Ovary (tissue), 7 donors: ENCODE measurements at regions not wholly inside any gene's neighbourhood (a gene's known extent, or its start where the extent isn't known, plus 50 kb on each side); places are given as distances from the start of the nearest gene placed in this dataset.

Source experiments
- DNase-seq, 5 donors: peaks; one replicate each; pipeline ENCODE4 v3.0.0-alpha.2; 2019 to 2020
- H3K27ac ChIP-seq, 2 donors: fragments of 200-600 bp; one replicate each; pipeline versions ENCODE4 v1.5.1 to v1.8.0; 2019 to 2022
- H3K27me3 ChIP-seq: fragments of 200-600 bp; one replicate; pipeline ENCODE4 v1.8.0; 2022
- H3K36me3 ChIP-seq: fragments of 200-600 bp; sonication (generic); one replicate; pipeline ENCODE4 v1.5.1; 2019
- H3K4me1 ChIP-seq: one replicate; pipeline ENCODE4 v1.8.1; 2013; ENCODE audit warnings: mild to moderate bottlenecking, moderate library complexity; ENCODE audit not compliant: insufficient read depth
- H3K4me3 ChIP-seq: fragments of 200-600 bp; sonication (generic); one replicate; pipeline ENCODE4 v1.5.1; 2017
- H3K9me3 ChIP-seq, 2 donors: fragments of 200-600 bp in 1 of 2; sonication (generic) in 1 of 2; one replicate each; pipeline versions ENCODE4 v1.5.1 to v1.8.1; 2013 to 2019; ENCODE audit warnings: mild to moderate bottlenecking in 1 of 2, moderate library complexity in 1 of 2
- EP300 ChIP-seq: sonication (generic); formaldehyde crosslinking; IDR thresholded peaks from one replicate; pipeline ENCODE4 v1.6.1; 2017; ENCODE audit warnings: antibody characterized with exemption
- POLR2A ChIP-seq: fragments of 450-650 bp; IDR thresholded peaks from one replicate; pipeline ENCODE4 v1.6.1; 2017; ENCODE audit warnings: antibody characterized with exemption, mild to moderate bottlenecking, moderate library complexity
- WGBS, 3 donors: extraction: QIAGEN DNeasy Blood & Tissue Kit in 1 of 3; methylation state at CpG; one replicate each; pipeline versions ENCODE4 v1.1.5 to v1.1.7; 2013 to 2017; 5-methylcytosine and 5-hydroxymethylcytosine counted together
- intact Hi-C, 4 donors: fragments of 100-400 bp; cut with DNase I; formaldehyde crosslinking; loops; one replicate each; pipeline versions ENCODE4 v1.11.0 to v1.15.1; 2022 to 2023
- TF ChIP-seq, protein P1 (sequence below), 3 donors: fragments of 450-650 bp in 2 of 3; fragments of 200-600 bp in 1 of 3; IDR thresholded peaks; one replicate each; pipeline versions ENCODE4 v1.5.1 to v1.8.0; 2016 to 2022; ENCODE audit warnings: antibody characterized with exemption in 3 of 3, mild to moderate bottlenecking in 1 of 3
- donor health status: DM: no; HTN: no; CAD: no; lungs with moderate emphysema.
- donor health status: DM: no; HTN: no; CAD: no.
- donor health status: Bipolar disorder and iron deficiency.
- donor health status: DM: no; HTN: no; CAD: no.
- donor health status: DM: yes; HTN: yes; CAD: no.

DNA sequence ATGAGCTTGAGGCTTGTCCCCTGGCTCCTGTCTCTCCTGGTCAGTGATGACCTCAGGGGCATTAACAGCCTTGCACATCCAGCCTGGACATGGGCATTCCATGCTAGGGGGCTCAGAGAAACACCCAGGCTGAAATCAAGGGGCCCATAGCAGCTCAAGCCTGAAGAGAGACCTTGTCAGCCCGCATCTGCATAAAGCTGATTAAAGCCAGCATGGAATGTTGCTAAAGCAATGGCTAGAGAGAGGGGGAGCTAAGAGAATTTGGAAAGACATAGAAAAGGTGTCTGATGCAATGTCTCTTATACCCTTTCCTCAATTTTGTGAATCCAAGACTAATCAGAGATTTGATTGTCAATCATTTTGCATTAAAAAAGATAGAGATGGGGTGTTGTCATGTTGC, 51.4 kb upstream of the WSCD1 start:
- Histone ChIP-seq H3K27ac (no peak overlapping the region), H3K4me1 (no peaks in the 10 kb centered on the region), H3K9me3 (no peaks in the 10 kb centered on the region), H3K36me3 (no peaks in the 10 kb centered on the region), H3K27me3 (no peaks in the 10 kb centered on the region), H3K4me3 (no peak overlapping the region)
- DNase-seq = no peak
- TF ChIP-seq, protein P1, sequence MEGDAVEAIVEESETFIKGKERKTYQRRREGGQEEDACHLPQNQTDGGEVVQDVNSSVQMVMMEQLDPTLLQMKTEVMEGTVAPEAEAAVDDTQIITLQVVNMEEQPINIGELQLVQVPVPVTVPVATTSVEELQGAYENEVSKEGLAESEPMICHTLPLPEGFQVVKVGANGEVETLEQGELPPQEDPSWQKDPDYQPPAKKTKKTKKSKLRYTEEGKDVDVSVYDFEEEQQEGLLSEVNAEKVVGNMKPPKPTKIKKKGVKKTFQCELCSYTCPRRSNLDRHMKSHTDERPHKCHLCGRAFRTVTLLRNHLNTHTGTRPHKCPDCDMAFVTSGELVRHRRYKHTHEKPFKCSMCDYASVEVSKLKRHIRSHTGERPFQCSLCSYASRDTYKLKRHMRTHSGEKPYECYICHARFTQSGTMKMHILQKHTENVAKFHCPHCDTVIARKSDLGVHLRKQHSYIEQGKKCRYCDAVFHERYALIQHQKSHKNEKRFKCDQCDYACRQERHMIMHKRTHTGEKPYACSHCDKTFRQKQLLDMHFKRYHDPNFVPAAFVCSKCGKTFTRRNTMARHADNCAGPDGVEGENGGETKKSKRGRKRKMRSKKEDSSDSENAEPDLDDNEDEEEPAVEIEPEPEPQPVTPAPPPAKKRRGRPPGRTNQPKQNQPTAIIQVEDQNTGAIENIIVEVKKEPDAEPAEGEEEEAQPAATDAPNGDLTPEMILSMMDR (IDR thresholded peaks at IDR 0.05) = no peak
- TF ChIP-seq EP300 (no peak), POLR2A (no peak)
- intact Hi-C loops = no loop called here
- 44 to 55% (median 50%) methylated on average over 1 of the region's 1 CpG for WGBS, 3 donors

DNA sequence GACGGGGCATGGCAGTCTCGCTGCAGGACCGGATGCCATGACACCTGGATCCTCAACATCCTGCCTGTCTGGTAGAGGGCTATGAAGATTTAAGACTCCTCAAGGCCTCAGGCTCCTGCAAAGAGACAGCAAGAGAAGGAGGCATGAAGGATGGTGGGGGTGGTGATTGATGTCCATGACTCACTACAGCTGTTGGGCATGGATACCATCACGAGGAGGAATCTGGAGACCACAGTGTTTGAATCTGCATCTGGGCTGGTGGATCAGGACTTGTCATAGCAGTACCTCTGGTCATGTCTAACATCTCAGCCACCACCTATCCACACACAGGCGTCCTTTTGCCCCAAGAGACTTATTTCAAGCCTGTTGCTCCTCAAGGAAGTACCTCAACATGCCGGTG, 50.2 kb upstream of the WSCD1 start:
- Histone ChIP-seq H3K36me3 (no peaks in the 10 kb centered on the region), H3K4me3 (no peak overlapping the region), H3K4me1 (no peaks in the 10 kb centered on the region), H3K27me3 (no peaks in the 10 kb centered on the region), H3K27ac (no peak overlapping the region), H3K9me3 (no peaks in the 10 kb centered on the region)
- no peak for TF ChIP-seq EP300
- TF ChIP-seq, protein P1 (IDR thresholded peaks at IDR 0.05) = no peak
- TF ChIP-seq POLR2A = no peak
- intact Hi-C loops = no loop called here
- DNase-seq = no peak
- WGBS, 3 donors = 77 to 85% (median 81%) methylated on average over 6 of the region's 6 CpGs

DNA sequence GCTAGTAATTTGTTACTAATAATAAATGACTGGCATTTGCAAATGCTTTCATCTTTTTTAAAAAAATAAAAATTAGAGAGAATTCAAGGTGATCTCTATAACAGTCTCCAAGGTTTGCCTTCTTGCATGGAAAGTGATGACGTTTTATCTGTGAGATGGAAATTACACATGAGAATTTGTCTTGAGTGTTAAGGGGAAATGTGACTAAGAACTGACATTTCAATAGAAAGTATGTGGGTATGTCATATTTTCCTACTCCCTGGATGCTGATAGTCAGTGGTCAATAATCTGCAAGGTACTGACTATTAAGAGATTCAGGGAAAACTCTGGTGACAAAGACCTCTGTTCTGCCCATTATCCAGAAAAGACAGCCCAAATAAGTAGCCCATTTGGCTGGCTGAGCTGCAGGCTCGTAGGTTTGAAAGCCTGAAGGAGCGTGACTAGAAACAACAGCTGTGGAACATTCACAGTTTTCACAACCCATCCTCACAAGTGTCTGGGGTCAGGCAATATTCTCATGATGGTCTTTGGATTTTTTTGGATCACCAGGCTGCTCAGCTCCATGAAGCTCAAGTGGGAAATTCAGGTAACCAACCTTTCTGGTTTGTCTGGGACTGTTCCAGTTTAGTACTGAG, 49.7 kb upstream of the WSCD1 start:
- H3K9me3 ChIP-seq = no peaks in the 10 kb centered on the region
- no peaks in the 10 kb centered on the region for H3K36me3 ChIP-seq
- 61 to 74% (median 64%) methylated on average over 3 of the region's 3 CpGs for WGBS, 3 donors
- no peaks in the 10 kb centered on the region for H3K27me3 ChIP-seq
- H3K27ac ChIP-seq = no peak overlapping the region
- H3K4me3 ChIP-seq = no peak overlapping the region
- no peak for DNase-seq
- intact Hi-C loops = no loop called here
- no peaks in the 10 kb centered on the region for H3K4me1 ChIP-seq
- TF ChIP-seq POLR2A (no peak), EP300 (no peak)
- TF ChIP-seq, protein P1 (IDR thresholded peaks at IDR 0.05) = no peak
